Mesothelial cell of epicardium (in vitro differentiated cells): ENCODE measurements at regions not wholly inside any gene's neighbourhood (a gene's known extent, or its start where the extent isn't known, plus 50 kb on each side); places are given as distances from the start of the nearest gene placed in this dataset.

Source experiments
- DNase-seq, 2 experiments: peaks; one replicate each; pipeline ENCODE4 v3.0.0; 2021; ENCODE audit warnings: low spot score in 2 of 2; ENCODE audit not compliant: unreplicated experiment in 2 of 2
- H3K27ac Mint-ChIP-seq: 2 replicates; pipeline ENCODE4 v1.8.0; 2021; ENCODE audit warnings: mixed read lengths
- H3K27me3 Mint-ChIP-seq: 2 replicates; pipeline ENCODE4 v1.8.0; 2021; ENCODE audit warnings: low read depth, mixed read lengths
- H3K36me3 Mint-ChIP-seq: 2 replicates; pipeline ENCODE4 v1.8.0; 2021; ENCODE audit warnings: mixed read lengths
- H3K4me1 Mint-ChIP-seq: 2 replicates; pipeline ENCODE4 v1.8.0; 2021; ENCODE audit warnings: mixed read lengths
- H3K4me3 Mint-ChIP-seq: 2 replicates; pipeline ENCODE4 v1.8.0; 2021; ENCODE audit warnings: mild to moderate bottlenecking, moderate library complexity, mixed read lengths
- H3K9me3 Mint-ChIP-seq: 2 replicates; pipeline ENCODE4 v1.8.0; 2021; ENCODE audit warnings: mixed read lengths
- CTCF ChIP-seq: fragments of 200-600 bp; sonication (generic); IDR thresholded peaks from one replicate; pipeline ENCODE4 v1.5.0; 2021; ENCODE audit warnings: antibody characterized with exemption; ENCODE audit not compliant: unreplicated experiment

GRCh38 chr5:67319935-67320725, 123.5 kb upstream of the CD180 start:
- no peak overlapping the region for H3K4me3 Mint-ChIP-seq
- H3K9me3 Mint-ChIP-seq: no peaks in the 10 kb centered on the region
- no peak for DNase-seq
- no peaks in the 10 kb centered on the region for H3K27me3 Mint-ChIP-seq
- no peaks in the 10 kb centered on the region for H3K4me1 Mint-ChIP-seq
- H3K27ac Mint-ChIP-seq: no peak overlapping the region
- TF ChIP-seq CTCF: no peak
- no peaks in the 10 kb centered on the region for H3K36me3 Mint-ChIP-seq

GRCh38 chr5:67318746-67319145, 122.1 kb upstream of the CD180 start:
- no peaks in the 10 kb centered on the region for H3K36me3 Mint-ChIP-seq
- H3K27me3 Mint-ChIP-seq: no peaks in the 10 kb centered on the region
- no peaks in the 10 kb centered on the region for H3K4me1 Mint-ChIP-seq

GRCh38 chr5:67317603-67318002, 121.0 kb upstream of the CD180 start:
- Mint-ChIP-seq H3K9me3 (peaks cover 15% of the 10 kb centered on the region), H3K4me3 (no peak overlapping the region), H3K36me3 (no peaks in the 10 kb centered on the region), H3K4me1 (no peaks in the 10 kb centered on the region), H3K27ac (no peak overlapping the region), H3K27me3 (no peaks in the 10 kb centered on the region)
- no peak for TF ChIP-seq CTCF
- no peak for DNase-seq

More at GRCh38 chr5:67318746-67319145, 122.1 kb upstream of the CD180 start:
- no peak for TF ChIP-seq CTCF
- DNase-seq: no peak
- H3K27ac Mint-ChIP-seq: no peak overlapping the region
- H3K4me3 Mint-ChIP-seq: no peak overlapping the region
- H3K9me3 Mint-ChIP-seq: peaks cover 5% of the 10 kb centered on the region

GRCh38 chr5:67316695-67317094, 120.1 kb upstream of the CD180 start:
- Mint-ChIP-seq H3K27ac (no peak overlapping the region), H3K36me3 (no peaks in the 10 kb centered on the region), H3K4me1 (no peaks in the 10 kb centered on the region), H3K9me3 (peaks cover 21% of the 10 kb centered on the region), H3K4me3 (no peak overlapping the region), H3K27me3 (no peaks in the 10 kb centered on the region)
- no peak for DNase-seq
- no peak for TF ChIP-seq CTCF

GRCh38 chr5:67315082-67315989, 118.7 kb upstream of the CD180 start:
- no peak for DNase-seq
- no peaks in the 10 kb centered on the region for H3K36me3 Mint-ChIP-seq
- no peak overlapping the region for H3K27ac Mint-ChIP-seq
- TF ChIP-seq CTCF: no peak
- no peaks in the 10 kb centered on the region for H3K4me1 Mint-ChIP-seq
- H3K4me3 Mint-ChIP-seq: no peak overlapping the region
- H3K27me3 Mint-ChIP-seq: no peaks in the 10 kb centered on the region
- peaks cover 32% of the 10 kb centered on the region for H3K9me3 Mint-ChIP-seq
